Esophagus (tissue), 2 donors: ENCODE measurements at regions not wholly inside any gene's neighbourhood (a gene's known extent, or its start where the extent isn't known, plus 50 kb on each side); places are given as distances from the start of the nearest gene placed in this dataset.
"Not testable (repeated sequence)": the region's sequence is repeated elsewhere in the genome, so short reads cannot be mapped to it uniquely, and the experiment has no call there.

Source experiments
- H3K27ac ChIP-seq, 2 donors: one replicate each; pipeline ENCODE4 v1.5.1; 2013; ENCODE audit warnings: low read depth in 2 of 2, mild to moderate bottlenecking in 2 of 2, inconsistent platforms in 1 of 2, low read length in 1 of 2, moderate library complexity in 1 of 2
- H3K27me3 ChIP-seq, 2 donors: one replicate each; pipeline ENCODE4 v1.6.1; 2013; ENCODE audit warnings: low read length in 2 of 2, control low read depth in 1 of 2, mild to moderate bottlenecking in 1 of 2; ENCODE audit not compliant: insufficient read depth in 2 of 2, control insufficient read depth in 1 of 2
- H3K36me3 ChIP-seq, 2 donors: one replicate each; pipeline ENCODE4 v1.6.1; 2013; ENCODE audit warnings: low read length in 1 of 2; ENCODE audit not compliant: control insufficient read depth in 2 of 2, insufficient read depth in 2 of 2
- H3K4me1 ChIP-seq, 2 donors: one replicate each; pipeline ENCODE4 v1.6.1; 2013; ENCODE audit warnings: low read length in 1 of 2; ENCODE audit not compliant: control insufficient read depth in 2 of 2, insufficient read depth in 2 of 2
- H3K4me3 ChIP-seq, 2 donors: one replicate each; pipeline ENCODE4 v1.5.1; 2013; ENCODE audit warnings: low read length in 2 of 2, mild to moderate bottlenecking in 2 of 2, low read depth in 1 of 2, moderate library complexity in 1 of 2
- H3K9me3 ChIP-seq, 2 donors: one replicate each; pipeline ENCODE4 v1.6.1; 2013; ENCODE audit warnings: mild to moderate bottlenecking in 2 of 2, low read depth in 1 of 2, low read length in 1 of 2, moderate library complexity in 1 of 2; ENCODE audit not compliant: control insufficient read depth in 2 of 2, insufficient read depth in 1 of 2
- WGBS, 2 donors: extraction: QIAGEN DNeasy Blood & Tissue Kit; methylation state at CpG; one replicate each; pipeline ENCODE4 v1.1.7; 2013; 5-methylcytosine and 5-hydroxymethylcytosine counted together
- donor health status: healthy with polysubstance abuse.
- donor health status: Bipolar disorder and iron deficiency.

GRCh38 chr6:81105998-81106397, 646.5 kb downstream of the TENT5A start:
- 48 to 69% methylated on average over 1 of the region's 1 CpG for WGBS, 2 donors
- H3K27ac ChIP-seq = no peak overlapping the region
- H3K9me3 ChIP-seq = no peaks in the 10 kb centered on the region

GRCh38 chr6:81098109-81098814, 654.2 kb downstream of the TENT5A start:
- H3K27me3 ChIP-seq = no peaks in the 10 kb centered on the region
- 90 to 94% methylated on average over 20 of the region's 20 CpGs for WGBS, 2 donors
- H3K4me3 ChIP-seq = no peak overlapping the region

More at GRCh38 chr6:81105998-81106397, 646.5 kb downstream of the TENT5A start:
- Histone ChIP-seq H3K4me1 (no peaks in the 10 kb centered on the region), H3K27me3 (no peaks in the 10 kb centered on the region), H3K4me3 (no peak overlapping the region), H3K36me3 (no peaks in the 10 kb centered on the region)

GRCh38 chr6:81096464-81096863, 656.0 kb downstream of the TENT5A start:
- not testable (repeated sequence) for H3K27ac ChIP-seq, H3K4me1 ChIP-seq, H3K9me3 ChIP-seq, H3K36me3 ChIP-seq, H3K4me3 ChIP-seq, H3K27me3 ChIP-seq
- WGBS, 2 donors = 68 to 71% methylated on average over 6 of the region's 6 CpGs

More at GRCh38 chr6:81098109-81098814, 654.2 kb downstream of the TENT5A start:
- no peaks in the 10 kb centered on the region for H3K9me3 ChIP-seq
- H3K36me3 ChIP-seq = no peaks in the 10 kb centered on the region
- H3K27ac ChIP-seq = no peak overlapping the region
- no peaks in the 10 kb centered on the region for H3K4me1 ChIP-seq

GRCh38 chr6:81093051-81093450, 659.4 kb downstream of the TENT5A start:
- Histone ChIP-seq H3K36me3 (no peaks in the 10 kb centered on the region), H3K4me3 (no peak overlapping the region), H3K9me3 (no peaks in the 10 kb centered on the region), H3K4me1 (no peaks in the 10 kb centered on the region), H3K27ac (no peak overlapping the region), H3K27me3 (no peaks in the 10 kb centered on the region)
- 62 to 71% methylated on average over 5 of the region's 5 CpGs for WGBS, 2 donors

- Histone ChIP-seq H3K36me3 (no peaks in the 10 kb centered on the region), H3K4me1 (no peaks in the 10 kb centered on the region), H3K27me3 (no peaks in the 10 kb centered on the region), H3K4me3 (no peak overlapping the region), H3K9me3 (no peaks in the 10 kb centered on the region), H3K27ac (no peak overlapping the region)
- 59 to 60% methylated on average over 1 of the region's 1 CpG for WGBS, 2 donors
Observed at GRCh38 chr6:81088145-81088544, 664.3 kb downstream of the TENT5A start.

GRCh38 chr6:81086991-81087390, 665.5 kb downstream of the TENT5A start:
- H3K4me3 ChIP-seq = no peak overlapping the region
- 49 to 54% methylated on average over 3 of the region's 3 CpGs for WGBS, 2 donors
- no peak overlapping the region for H3K27ac ChIP-seq
- H3K9me3 ChIP-seq = no peaks in the 10 kb centered on the region
- no peaks in the 10 kb centered on the region for H3K27me3 ChIP-seq
- no peaks in the 10 kb centered on the region for H3K4me1 ChIP-seq
- no peaks in the 10 kb centered on the region for H3K36me3 ChIP-seq

GRCh38 chr6:81085431-81085790, 667.1 kb downstream of the TENT5A start:
- no peak overlapping the region for H3K27ac ChIP-seq
- no peaks in the 10 kb centered on the region for H3K27me3 ChIP-seq
- no peaks in the 10 kb centered on the region for H3K36me3 ChIP-seq

GRCh38 chr6:81084776-81085430, 667.6 kb downstream of the TENT5A start:
- no peak overlapping the region for H3K27ac ChIP-seq
- no peaks in the 10 kb centered on the region for H3K27me3 ChIP-seq
- WGBS, 2 donors = 64 to 70% methylated on average over 6 of the region's 6 CpGs
- H3K4me3 ChIP-seq = no peak overlapping the region
- no peaks in the 10 kb centered on the region for H3K9me3 ChIP-seq
- H3K36me3 ChIP-seq = no peaks in the 10 kb centered on the region
- no peaks in the 10 kb centered on the region for H3K4me1 ChIP-seq

More at GRCh38 chr6:81085431-81085790, 667.1 kb downstream of the TENT5A start:
- Histone ChIP-seq H3K4me3 (no peak overlapping the region), H3K4me1 (no peaks in the 10 kb centered on the region), H3K9me3 (no peaks in the 10 kb centered on the region)

GRCh38 chr6:81075974-81076373, 676.5 kb downstream of the TENT5A start:
- Histone ChIP-seq H3K27ac (no peak overlapping the region), H3K4me1 (no peaks in the 10 kb centered on the region), H3K9me3 (peaks cover 0 to 2% of the 10 kb centered on the region in 2 donors), H3K36me3 (no peaks in the 10 kb centered on the region), H3K4me3 (no peak overlapping the region), H3K27me3 (no peaks in the 10 kb centered on the region)
- WGBS, 2 donors = 53 to 56% methylated on average over 5 of the region's 5 CpGs

- H3K27me3 ChIP-seq = no peaks in the 10 kb centered on the region
- no peaks in the 10 kb centered on the region for H3K36me3 ChIP-seq
- no peaks in the 10 kb centered on the region for H3K4me1 ChIP-seq
- H3K27ac ChIP-seq = no peak overlapping the region
- H3K4me3 ChIP-seq = no peak overlapping the region
- H3K9me3 ChIP-seq = peaks cover 0 to 2% of the 10 kb centered on the region in 2 donors
Observed at GRCh38 chr6:81073318-81073717, 679.2 kb downstream of the TENT5A start.
